H9 (cell line): ENCODE measurements at regions not wholly inside any gene's neighbourhood (a gene's known extent, or its start where the extent isn't known, plus 50 kb on each side); places are given as distances from the start of the nearest gene placed in this dataset.

ENCODE experiments used
- DNase-seq: peaks from one replicate; pipeline ENCODE4 v3.0.0-alpha.2; 2017
- H2AFZ ChIP-seq: one replicate; pipeline ENCODE4 v1.6.1; 2013; ENCODE audit warnings: mild to moderate bottlenecking, low read length, control low read depth, moderate library complexity
- H2AK5ac ChIP-seq: 2 replicates; pipeline ENCODE4 v1.6.1; 2013; ENCODE audit warnings: low read length, control low read depth, mixed read lengths; ENCODE audit not compliant: insufficient read length
- H2BK120ac ChIP-seq: one replicate; pipeline ENCODE4 v1.6.1; 2013; ENCODE audit warnings: low read depth, mild to moderate bottlenecking, low read length, control low read depth, inconsistent platforms; ENCODE audit not compliant: poor library complexity, severe bottlenecking
- H2BK12ac ChIP-seq: 2 replicates; pipeline ENCODE4 v1.6.1; 2013; ENCODE audit warnings: low read length, control low read depth, mixed read lengths, low read depth; ENCODE audit not compliant: insufficient read length
- H2BK15ac ChIP-seq: 2 replicates; pipeline ENCODE4 v1.6.1; 2013; ENCODE audit warnings: low read depth, low read length, control low read depth
- H2BK20ac ChIP-seq: one replicate; pipeline ENCODE4 v1.6.1; 2013; ENCODE audit warnings: low read depth, mild to moderate bottlenecking, low read length, control low read depth, inconsistent platforms; ENCODE audit not compliant: poor library complexity, severe bottlenecking
- H2BK5ac ChIP-seq: 2 replicates; pipeline ENCODE4 v1.6.1; 2013; ENCODE audit warnings: low read length, control low read depth, mixed read lengths; ENCODE audit not compliant: insufficient read length
- H3K14ac ChIP-seq: 2 replicates; pipeline ENCODE4 v1.6.1; 2013; ENCODE audit warnings: low read length, control low read depth; ENCODE audit not compliant: insufficient read depth
- H3K18ac ChIP-seq: 2 replicates; pipeline ENCODE4 v1.6.1; 2013; ENCODE audit warnings: low read depth, mild to moderate bottlenecking, mixed read lengths, low read length, control low read depth; ENCODE audit not compliant: insufficient read length
- H3K23ac ChIP-seq: 2 replicates; pipeline ENCODE4 v1.6.1; 2013; ENCODE audit warnings: low read length, control low read depth, mixed read lengths, low read depth; ENCODE audit not compliant: insufficient read length
- H3K23me2 ChIP-seq: 2 replicates; pipeline ENCODE4 v1.6.1; 2013; ENCODE audit warnings: low read depth, mild to moderate bottlenecking, mixed read lengths, low read length, control low read depth; ENCODE audit not compliant: insufficient read length, poor library complexity, severe bottlenecking
- H3K27ac ChIP-seq: 2 replicates; pipeline ENCODE4 v1.5.1; 2013; ENCODE audit warnings: low read length, control low read depth, mixed read lengths, low read depth; ENCODE audit not compliant: insufficient read length
- H3K27me3 ChIP-seq: 2 replicates; pipeline ENCODE4 v1.6.1; 2013; ENCODE audit warnings: low read length, control low read depth, inconsistent platforms; ENCODE audit not compliant: insufficient read depth
- H3K4ac ChIP-seq: 2 replicates; pipeline ENCODE4 v1.6.1; 2013; ENCODE audit warnings: low read depth, mild to moderate bottlenecking, control low read depth, inconsistent platforms, low read length, moderate library complexity
- H3K4me1 ChIP-seq: 2 replicates; pipeline ENCODE4 v1.6.1; 2013; ENCODE audit warnings: low read length, control low read depth, inconsistent platforms; ENCODE audit not compliant: insufficient read depth
- H3K4me2 ChIP-seq: 2 replicates; pipeline ENCODE4 v1.6.1; 2013; ENCODE audit warnings: low read length, control low read depth, mixed read lengths; ENCODE audit not compliant: insufficient read length, insufficient read depth
- H3K56ac ChIP-seq: 2 replicates; pipeline ENCODE4 v1.6.1; 2013; ENCODE audit warnings: low read depth, mild to moderate bottlenecking, mixed read lengths, low read length, control low read depth; ENCODE audit not compliant: insufficient read length
- H3K79me1 ChIP-seq: 2 replicates; pipeline ENCODE4 v1.6.1; 2013; ENCODE audit warnings: low read depth, mild to moderate bottlenecking, moderate library complexity, low read length, control low read depth, inconsistent platforms; ENCODE audit not compliant: insufficient read depth, poor library complexity, severe bottlenecking
- H3K79me2 ChIP-seq: 2 replicates; pipeline ENCODE4 v1.6.1; 2013; ENCODE audit warnings: low read length, control low read depth, inconsistent platforms; ENCODE audit not compliant: insufficient read depth
- H3K9ac ChIP-seq: 2 replicates; pipeline ENCODE4 v1.6.1; 2013; ENCODE audit warnings: low read length, control low read depth, mixed read lengths; ENCODE audit not compliant: insufficient read length; ENCODE audit errors: extremely low read depth
- H3K9me3 ChIP-seq: one replicate; pipeline ENCODE4 v1.6.1; 2013; ENCODE audit warnings: low read depth, low read length, inconsistent platforms; ENCODE audit not compliant: control insufficient read depth
- H3T11ph ChIP-seq: one replicate; pipeline ENCODE4 v1.6.1; 2013; ENCODE audit warnings: mild to moderate bottlenecking, low read length, control low read depth, inconsistent platforms
- H4K20me1 ChIP-seq: one replicate; pipeline ENCODE4 v1.6.1; 2013; ENCODE audit not compliant: control insufficient read depth, insufficient read length, insufficient read depth
- H4K5ac ChIP-seq: 2 replicates; pipeline ENCODE4 v1.6.1; 2013; ENCODE audit warnings: low read depth, mild to moderate bottlenecking, mixed read lengths, low read length, control low read depth; ENCODE audit not compliant: insufficient read length
- H4K8ac ChIP-seq: replicated peaks from 2 replicates; pipeline ENCODE4 v1.6.1; 2013; ENCODE audit warnings: low read length, control low read depth, mixed read lengths, low read depth; ENCODE audit not compliant: insufficient read length
- H4K91ac ChIP-seq: 2 replicates; pipeline ENCODE4 v1.6.1; 2013; ENCODE audit warnings: low read depth, mild to moderate bottlenecking, moderate library complexity, mixed read lengths, low read length, control low read depth; ENCODE audit not compliant: insufficient read length
- H3K27ac Mint-ChIP-seq, 3 experiments: 2 replicates in 2 of 3; 3 replicates in 1 of 3; pipeline ENCODE4 v1.8.0; 2020 to 2021; ENCODE audit warnings: mixed read lengths in 3 of 3, mild to moderate bottlenecking in 1 of 3, moderate library complexity in 1 of 3
- H3K27me3 Mint-ChIP-seq: 2 replicates; pipeline ENCODE4 v1.8.0; 2021; ENCODE audit warnings: low read depth, mild to moderate bottlenecking, moderate library complexity, mixed read lengths
- H3K36me3 Mint-ChIP-seq, 3 experiments: 2 replicates in 2 of 3; 3 replicates in 1 of 3; pipeline ENCODE4 v1.8.0; 2020 to 2021; ENCODE audit warnings: low read depth in 3 of 3, mixed read lengths in 3 of 3; ENCODE audit not compliant: insufficient read depth in 1 of 3
- H3K4me1 Mint-ChIP-seq, 2 experiments: 2 replicates each; pipeline ENCODE4 v1.8.0; 2020; ENCODE audit warnings: mixed read lengths in 2 of 2
- H3K4me3 Mint-ChIP-seq, 2 experiments: 2 replicates in 1 of 2; 3 replicates in 1 of 2; pipeline ENCODE4 v1.8.0; 2020 to 2021; ENCODE audit warnings: mild to moderate bottlenecking in 2 of 2, mixed read lengths in 2 of 2, moderate library complexity in 1 of 2
- H3K9me3 Mint-ChIP-seq, 2 experiments: 2 replicates in 1 of 2; 3 replicates in 1 of 2; pipeline ENCODE4 v1.8.0; 2020; ENCODE audit warnings: mild to moderate bottlenecking in 2 of 2, mixed read lengths in 2 of 2, moderate library complexity in 1 of 2
- whole genome bisulfite sequencing: extraction: QIAGEN DNeasy Blood & Tissue Kit; methylation state at CpG from one replicate; pipeline ENCODE4 v1.1.7; 2013; ENCODE audit warnings: missing lambda C conversion rate, low lambda C conversion rate, mixed read lengths; ENCODE audit not compliant: insufficient read length; ENCODE audit errors: extremely low coverage; 5-methylcytosine and 5-hydroxymethylcytosine counted together
- TF ChIP-seq, protein P1 (sequence below): fragments of 200-600 bp; sonication (generic); conservative IDR thresholded peaks from 3 replicates; pipeline ENCODE4 v1.8.0; 2021; ENCODE audit warnings: antibody characterized with exemption, mild to moderate bottlenecking

DNA sequence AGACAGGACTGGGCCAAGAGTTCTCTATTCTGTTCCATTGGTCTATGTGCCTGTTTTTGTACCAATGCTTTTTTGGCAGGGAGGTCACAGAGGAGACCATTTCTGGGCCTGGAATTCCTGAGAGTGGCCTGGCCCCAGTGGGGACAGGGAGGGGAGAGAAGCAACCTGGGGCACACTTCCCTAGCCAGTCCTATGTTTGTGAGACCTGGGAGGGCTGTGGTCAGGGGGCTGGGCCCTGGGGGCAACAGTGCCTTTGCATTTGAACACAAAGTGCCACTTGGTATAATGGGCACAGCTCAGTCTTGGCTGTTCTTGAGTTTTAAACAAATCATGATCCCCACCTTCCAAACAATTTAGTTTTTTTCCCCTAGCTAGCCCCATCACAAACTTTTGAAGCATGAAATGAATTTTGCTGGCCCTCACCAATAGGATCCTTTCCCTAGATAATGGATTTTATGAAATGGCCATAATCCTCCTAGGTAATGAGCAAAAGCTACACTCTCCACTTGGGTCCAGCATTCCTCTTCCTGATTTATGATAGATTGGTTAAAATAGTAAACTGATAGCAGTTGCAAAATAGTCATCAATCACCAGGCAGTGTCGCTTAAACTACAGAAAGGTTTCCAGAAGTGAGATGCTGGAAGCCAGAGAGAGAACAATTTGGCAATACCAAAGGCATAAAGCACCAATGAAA, 133.5 kb downstream of the GLI2 start:
- Histone ChIP-seq H2AFZ (no peak overlapping the region), H3K9me3 (no peaks in the 10 kb centered on the region), H3K14ac (no peak overlapping the region), H2BK12ac (no peak overlapping the region), H3K23ac (no peak overlapping the region), H2BK120ac (no peak overlapping the region), H2BK5ac (no peak overlapping the region), H2AK5ac (no peak overlapping the region), H2BK15ac (no peak overlapping the region), H4K20me1 (no peaks in the 10 kb centered on the region), H3K79me2 (no peaks in the 10 kb centered on the region; the same call in 1 of the 2 replicates), H3T11ph (no peak overlapping the region), H3K79me1 (no peaks in the 10 kb centered on the region), H3K4me1 (no peaks in the 10 kb centered on the region; the same call in 1 of the 2 replicates), H3K56ac (no peak overlapping the region), H4K8ac (no peak overlapping the region), H4K5ac (no peak overlapping the region), H3K4ac (no peak overlapping the region), H4K91ac (no peak overlapping the region), H3K18ac (no peak overlapping the region), H3K27ac (no peak overlapping the region), H3K23me2 (peaks cover 2% of the 10 kb centered on the region), H2BK20ac (no peak overlapping the region), H3K27me3 (no peaks in the 10 kb centered on the region), H3K9ac (no peak overlapping the region), H3K4me2 (no peak overlapping the region)
- Mint-ChIP-seq H3K4me1 (peaks cover 51 to 60% of the 10 kb centered on the region in 2 experiments), H3K27ac (0 out of 7 replicates have a peak overlapping the region, but pooled peaks of 1 of the 3 experiments have one; percentile 49), H3K27me3 (peaks cover 3% of the 10 kb centered on the region), H3K9me3 (no peaks in the 10 kb centered on the region), H3K4me3 (no peak overlapping the region), H3K36me3 (peaks cover 0 to 3% (median 0%) of the 10 kb centered on the region in 3 experiments; a peak in 1 of 7 replicates)
- TF ChIP-seq, protein P1, sequence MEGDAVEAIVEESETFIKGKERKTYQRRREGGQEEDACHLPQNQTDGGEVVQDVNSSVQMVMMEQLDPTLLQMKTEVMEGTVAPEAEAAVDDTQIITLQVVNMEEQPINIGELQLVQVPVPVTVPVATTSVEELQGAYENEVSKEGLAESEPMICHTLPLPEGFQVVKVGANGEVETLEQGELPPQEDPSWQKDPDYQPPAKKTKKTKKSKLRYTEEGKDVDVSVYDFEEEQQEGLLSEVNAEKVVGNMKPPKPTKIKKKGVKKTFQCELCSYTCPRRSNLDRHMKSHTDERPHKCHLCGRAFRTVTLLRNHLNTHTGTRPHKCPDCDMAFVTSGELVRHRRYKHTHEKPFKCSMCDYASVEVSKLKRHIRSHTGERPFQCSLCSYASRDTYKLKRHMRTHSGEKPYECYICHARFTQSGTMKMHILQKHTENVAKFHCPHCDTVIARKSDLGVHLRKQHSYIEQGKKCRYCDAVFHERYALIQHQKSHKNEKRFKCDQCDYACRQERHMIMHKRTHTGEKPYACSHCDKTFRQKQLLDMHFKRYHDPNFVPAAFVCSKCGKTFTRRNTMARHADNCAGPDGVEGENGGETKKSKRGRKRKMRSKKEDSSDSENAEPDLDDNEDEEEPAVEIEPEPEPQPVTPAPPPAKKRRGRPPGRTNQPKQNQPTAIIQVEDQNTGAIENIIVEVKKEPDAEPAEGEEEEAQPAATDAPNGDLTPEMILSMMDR: no peak
- DNase-seq: no peak
- WGBS: no CpG with 5 or more reads among the region's 1 CpG
